Breast epithelium (tissue), 3 donors: ENCODE measurements at regions not wholly inside any gene's neighbourhood (a gene's known extent, or its start where the extent isn't known, plus 50 kb on each side); places are given as distances from the start of the nearest gene placed in this dataset.

ENCODE experiments used
- CTCF ChIP-seq, 3 donors: fragments of 450-650 bp; IDR thresholded peaks; one replicate each; pipeline ENCODE4 v1.5.1; 2016 to 2017; ENCODE audit warnings: antibody characterized with exemption in 3 of 3, mild to moderate bottlenecking in 3 of 3, moderate library complexity in 3 of 3
- POLR2A ChIP-seq: fragments of 450-650 bp; IDR thresholded peaks from one replicate; pipeline ENCODE4 v1.6.1; 2016; ENCODE audit warnings: antibody characterized with exemption, mild to moderate bottlenecking, moderate library complexity

GRCh38 chr1:209399800-209400199 lies 183.7 kb upstream of the CAMK1G start:
- TF ChIP-seq CTCF (IDR thresholded peaks at IDR 0.05), result no peak
- TF ChIP-seq POLR2A, result no peak
